GM18517 (cell line): ENCODE measurements at regions not wholly inside any gene's neighbourhood (a gene's known extent, or its start where the extent isn't known, plus 50 kb on each side); places are given as distances from the start of the nearest gene placed in this dataset.
"Not testable (repeated sequence)": the region's sequence is repeated elsewhere in the genome, so short reads cannot be mapped to it uniquely, and the experiment has no call there.

Experiments
- ATAC-seq: cut with Tn5 transposase; IDR thresholded peaks from one replicate; pipeline ENCODE4 v1.9.1; 2021; ENCODE audit warnings: mild to moderate bottlenecking, moderate library complexity; ENCODE audit not compliant: unreplicated experiment

- no peak for ATAC-seq
Observed at GRCh38 chr12:127035011-127035879, 1231.7 kb upstream of the TMEM132C start.

- ATAC-seq: no peak
Observed at GRCh38 chr12:127038152-127038551, 1228.8 kb upstream of the TMEM132C start.

GRCh38 chr12:127038761-127039160 lies 1228.2 kb upstream of the TMEM132C start:
- ATAC-seq: no peak

- peak; percentile 96 for ATAC-seq
Observed at GRCh38 chr12:127041985-127042625, 1224.9 kb upstream of the TMEM132C start.

GRCh38 chr12:127043731-127044130 lies 1223.2 kb upstream of the TMEM132C start:
- no peak for ATAC-seq

GRCh38 chr12:127044836-127045235 lies 1222.1 kb upstream of the TMEM132C start:
- ATAC-seq: no peak

- no peak for ATAC-seq
Observed at GRCh38 chr12:127046467-127046866, 1220.5 kb upstream of the TMEM132C start.

- no peak for ATAC-seq
Observed at GRCh38 chr12:127048057-127048456, 1218.9 kb upstream of the TMEM132C start.

GRCh38 chr12:127048525-127048924 lies 1218.4 kb upstream of the TMEM132C start:
- not testable (repeated sequence) for ATAC-seq

- no peak for ATAC-seq
Observed at GRCh38 chr12:127051139-127051538, 1215.8 kb upstream of the TMEM132C start.

GRCh38 chr12:127052511-127053232 lies 1214.3 kb upstream of the TMEM132C start:
- no peak for ATAC-seq

- ATAC-seq: no peak
Observed at GRCh38 chr12:127054531-127054930, 1212.4 kb upstream of the TMEM132C start.

GRCh38 chr12:127060310-127060847 lies 1206.6 kb upstream of the TMEM132C start:
- no peak for ATAC-seq

GRCh38 chr12:127060933-127061332 lies 1206.0 kb upstream of the TMEM132C start:
- no peak for ATAC-seq

GRCh38 chr12:127063339-127064072 lies 1203.5 kb upstream of the TMEM132C start:
- ATAC-seq: no peak

GRCh38 chr12:127064207-127064606 lies 1202.8 kb upstream of the TMEM132C start:
- ATAC-seq: no peak

- no peak for ATAC-seq
Observed at GRCh38 chr12:127065595-127065994, 1201.4 kb upstream of the TMEM132C start.

- ATAC-seq: no peak
Observed at GRCh38 chr12:127070515-127071157, 1196.3 kb upstream of the TMEM132C start.

- no peak for ATAC-seq
Observed at GRCh38 chr12:127074161-127074560, 1192.8 kb upstream of the TMEM132C start.

GRCh38 chr12:127075981-127076380 lies 1191.0 kb upstream of the TMEM132C start:
- ATAC-seq: no peak
